H9 (cell line): ENCODE measurements at regions not wholly inside any gene's neighbourhood (a gene's known extent, or its start where the extent isn't known, plus 50 kb on each side); places are given as distances from the start of the nearest gene placed in this dataset.

Experiments used
- DNase-seq: peaks from one replicate; pipeline ENCODE4 v3.0.0-alpha.2; 2017
- H2AFZ ChIP-seq: one replicate; pipeline ENCODE4 v1.6.1; 2013; ENCODE audit warnings: mild to moderate bottlenecking, low read length, control low read depth, moderate library complexity
- H2AK5ac ChIP-seq: 2 replicates; pipeline ENCODE4 v1.6.1; 2013; ENCODE audit warnings: low read length, control low read depth, mixed read lengths; ENCODE audit not compliant: insufficient read length
- H2BK120ac ChIP-seq: one replicate; pipeline ENCODE4 v1.6.1; 2013; ENCODE audit warnings: low read depth, mild to moderate bottlenecking, low read length, control low read depth, inconsistent platforms; ENCODE audit not compliant: poor library complexity, severe bottlenecking
- H2BK12ac ChIP-seq: 2 replicates; pipeline ENCODE4 v1.6.1; 2013; ENCODE audit warnings: low read length, control low read depth, mixed read lengths, low read depth; ENCODE audit not compliant: insufficient read length
- H2BK15ac ChIP-seq: 2 replicates; pipeline ENCODE4 v1.6.1; 2013; ENCODE audit warnings: low read depth, low read length, control low read depth
- H2BK20ac ChIP-seq: one replicate; pipeline ENCODE4 v1.6.1; 2013; ENCODE audit warnings: low read depth, mild to moderate bottlenecking, low read length, control low read depth, inconsistent platforms; ENCODE audit not compliant: poor library complexity, severe bottlenecking
- H2BK5ac ChIP-seq: 2 replicates; pipeline ENCODE4 v1.6.1; 2013; ENCODE audit warnings: low read length, control low read depth, mixed read lengths; ENCODE audit not compliant: insufficient read length
- H3K14ac ChIP-seq: 2 replicates; pipeline ENCODE4 v1.6.1; 2013; ENCODE audit warnings: low read length, control low read depth; ENCODE audit not compliant: insufficient read depth
- H3K18ac ChIP-seq: 2 replicates; pipeline ENCODE4 v1.6.1; 2013; ENCODE audit warnings: low read depth, mild to moderate bottlenecking, mixed read lengths, low read length, control low read depth; ENCODE audit not compliant: insufficient read length
- H3K23ac ChIP-seq: 2 replicates; pipeline ENCODE4 v1.6.1; 2013; ENCODE audit warnings: low read length, control low read depth, mixed read lengths, low read depth; ENCODE audit not compliant: insufficient read length
- H3K23me2 ChIP-seq: 2 replicates; pipeline ENCODE4 v1.6.1; 2013; ENCODE audit warnings: low read depth, mild to moderate bottlenecking, mixed read lengths, low read length, control low read depth; ENCODE audit not compliant: insufficient read length, poor library complexity, severe bottlenecking
- H3K27ac ChIP-seq: 2 replicates; pipeline ENCODE4 v1.5.1; 2013; ENCODE audit warnings: low read length, control low read depth, mixed read lengths, low read depth; ENCODE audit not compliant: insufficient read length
- H3K27me3 ChIP-seq: 2 replicates; pipeline ENCODE4 v1.6.1; 2013; ENCODE audit warnings: low read length, control low read depth, inconsistent platforms; ENCODE audit not compliant: insufficient read depth
- H3K4ac ChIP-seq: 2 replicates; pipeline ENCODE4 v1.6.1; 2013; ENCODE audit warnings: low read depth, mild to moderate bottlenecking, control low read depth, inconsistent platforms, low read length, moderate library complexity
- H3K4me1 ChIP-seq: 2 replicates; pipeline ENCODE4 v1.6.1; 2013; ENCODE audit warnings: low read length, control low read depth, inconsistent platforms; ENCODE audit not compliant: insufficient read depth
- H3K4me2 ChIP-seq: 2 replicates; pipeline ENCODE4 v1.6.1; 2013; ENCODE audit warnings: low read length, control low read depth, mixed read lengths; ENCODE audit not compliant: insufficient read length, insufficient read depth
- H3K56ac ChIP-seq: 2 replicates; pipeline ENCODE4 v1.6.1; 2013; ENCODE audit warnings: low read depth, mild to moderate bottlenecking, mixed read lengths, low read length, control low read depth; ENCODE audit not compliant: insufficient read length
- H3K79me1 ChIP-seq: 2 replicates; pipeline ENCODE4 v1.6.1; 2013; ENCODE audit warnings: low read depth, mild to moderate bottlenecking, moderate library complexity, low read length, control low read depth, inconsistent platforms; ENCODE audit not compliant: insufficient read depth, poor library complexity, severe bottlenecking
- H3K79me2 ChIP-seq: 2 replicates; pipeline ENCODE4 v1.6.1; 2013; ENCODE audit warnings: low read length, control low read depth, inconsistent platforms; ENCODE audit not compliant: insufficient read depth
- H3K9ac ChIP-seq: 2 replicates; pipeline ENCODE4 v1.6.1; 2013; ENCODE audit warnings: low read length, control low read depth, mixed read lengths; ENCODE audit not compliant: insufficient read length; ENCODE audit errors: extremely low read depth
- H3K9me3 ChIP-seq: one replicate; pipeline ENCODE4 v1.6.1; 2013; ENCODE audit warnings: low read depth, low read length, inconsistent platforms; ENCODE audit not compliant: control insufficient read depth
- H3T11ph ChIP-seq: one replicate; pipeline ENCODE4 v1.6.1; 2013; ENCODE audit warnings: mild to moderate bottlenecking, low read length, control low read depth, inconsistent platforms
- H4K20me1 ChIP-seq: one replicate; pipeline ENCODE4 v1.6.1; 2013; ENCODE audit not compliant: control insufficient read depth, insufficient read length, insufficient read depth
- H4K5ac ChIP-seq: 2 replicates; pipeline ENCODE4 v1.6.1; 2013; ENCODE audit warnings: low read depth, mild to moderate bottlenecking, mixed read lengths, low read length, control low read depth; ENCODE audit not compliant: insufficient read length
- H4K8ac ChIP-seq: replicated peaks from 2 replicates; pipeline ENCODE4 v1.6.1; 2013; ENCODE audit warnings: low read length, control low read depth, mixed read lengths, low read depth; ENCODE audit not compliant: insufficient read length
- H4K91ac ChIP-seq: 2 replicates; pipeline ENCODE4 v1.6.1; 2013; ENCODE audit warnings: low read depth, mild to moderate bottlenecking, moderate library complexity, mixed read lengths, low read length, control low read depth; ENCODE audit not compliant: insufficient read length
- H3K27ac Mint-ChIP-seq, 3 experiments: 2 replicates in 2 of 3; 3 replicates in 1 of 3; pipeline ENCODE4 v1.8.0; 2020 to 2021; ENCODE audit warnings: mixed read lengths in 3 of 3, mild to moderate bottlenecking in 1 of 3, moderate library complexity in 1 of 3
- H3K27me3 Mint-ChIP-seq: 2 replicates; pipeline ENCODE4 v1.8.0; 2021; ENCODE audit warnings: low read depth, mild to moderate bottlenecking, moderate library complexity, mixed read lengths
- H3K36me3 Mint-ChIP-seq, 3 experiments: 2 replicates in 2 of 3; 3 replicates in 1 of 3; pipeline ENCODE4 v1.8.0; 2020 to 2021; ENCODE audit warnings: low read depth in 3 of 3, mixed read lengths in 3 of 3; ENCODE audit not compliant: insufficient read depth in 1 of 3
- H3K4me1 Mint-ChIP-seq, 2 experiments: 2 replicates each; pipeline ENCODE4 v1.8.0; 2020; ENCODE audit warnings: mixed read lengths in 2 of 2
- H3K4me3 Mint-ChIP-seq, 2 experiments: 2 replicates in 1 of 2; 3 replicates in 1 of 2; pipeline ENCODE4 v1.8.0; 2020 to 2021; ENCODE audit warnings: mild to moderate bottlenecking in 2 of 2, mixed read lengths in 2 of 2, moderate library complexity in 1 of 2
- H3K9me3 Mint-ChIP-seq, 2 experiments: 2 replicates in 1 of 2; 3 replicates in 1 of 2; pipeline ENCODE4 v1.8.0; 2020; ENCODE audit warnings: mild to moderate bottlenecking in 2 of 2, mixed read lengths in 2 of 2, moderate library complexity in 1 of 2
- TF ChIP-seq, protein P1 (sequence below): fragments of 200-600 bp; sonication (generic); conservative IDR thresholded peaks from 3 replicates; pipeline ENCODE4 v1.8.0; 2021; ENCODE audit warnings: antibody characterized with exemption, mild to moderate bottlenecking

DNA sequence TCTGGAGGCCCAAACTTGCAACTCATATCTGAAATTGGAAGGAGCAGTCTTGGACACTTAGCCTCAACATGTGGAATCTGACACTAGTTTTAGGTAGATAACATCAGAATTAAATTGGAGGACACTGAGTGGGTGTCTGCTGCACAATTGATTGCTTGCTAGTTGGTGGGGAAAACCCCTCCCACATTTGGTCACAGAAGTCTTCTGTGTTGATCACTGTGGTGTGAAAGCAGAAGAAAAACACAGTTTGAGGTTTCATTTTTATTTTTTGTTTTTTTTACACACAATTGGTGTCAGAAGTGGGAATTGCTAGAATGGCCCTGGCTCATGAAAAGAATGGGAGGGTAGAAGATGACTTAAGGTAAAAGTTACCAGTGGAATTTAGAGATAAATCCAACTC, 78.0 kb upstream of the CD163 start:
- Histone ChIP-seq H2BK12ac (no peak overlapping the region), H3K14ac (no peak overlapping the region), H4K20me1 (no peaks in the 10 kb centered on the region), H3K23ac (no peak overlapping the region), H3K56ac (no peak overlapping the region), H2AFZ (no peak overlapping the region), H2BK20ac (no peak overlapping the region), H3K27ac (no peak overlapping the region), H3K4me1 (no peaks in the 10 kb centered on the region), H2BK5ac (no peak overlapping the region), H3K9ac (no peak overlapping the region), H3K79me2 (no peaks in the 10 kb centered on the region), H2AK5ac (no peak overlapping the region), H4K5ac (no peak overlapping the region), H2BK15ac (no peak overlapping the region), H3K4ac (no peak overlapping the region), H3K18ac (no peak overlapping the region), H3K23me2 (no peaks in the 10 kb centered on the region), H3K9me3 (no peaks in the 10 kb centered on the region), H3K79me1 (no peaks in the 10 kb centered on the region), H3T11ph (no peak overlapping the region), H4K8ac (no peak overlapping the region), H2BK120ac (no peak overlapping the region), H4K91ac (no peak overlapping the region), H3K4me2 (no peak overlapping the region), H3K27me3 (no peaks in the 10 kb centered on the region)
- TF ChIP-seq, protein P1, sequence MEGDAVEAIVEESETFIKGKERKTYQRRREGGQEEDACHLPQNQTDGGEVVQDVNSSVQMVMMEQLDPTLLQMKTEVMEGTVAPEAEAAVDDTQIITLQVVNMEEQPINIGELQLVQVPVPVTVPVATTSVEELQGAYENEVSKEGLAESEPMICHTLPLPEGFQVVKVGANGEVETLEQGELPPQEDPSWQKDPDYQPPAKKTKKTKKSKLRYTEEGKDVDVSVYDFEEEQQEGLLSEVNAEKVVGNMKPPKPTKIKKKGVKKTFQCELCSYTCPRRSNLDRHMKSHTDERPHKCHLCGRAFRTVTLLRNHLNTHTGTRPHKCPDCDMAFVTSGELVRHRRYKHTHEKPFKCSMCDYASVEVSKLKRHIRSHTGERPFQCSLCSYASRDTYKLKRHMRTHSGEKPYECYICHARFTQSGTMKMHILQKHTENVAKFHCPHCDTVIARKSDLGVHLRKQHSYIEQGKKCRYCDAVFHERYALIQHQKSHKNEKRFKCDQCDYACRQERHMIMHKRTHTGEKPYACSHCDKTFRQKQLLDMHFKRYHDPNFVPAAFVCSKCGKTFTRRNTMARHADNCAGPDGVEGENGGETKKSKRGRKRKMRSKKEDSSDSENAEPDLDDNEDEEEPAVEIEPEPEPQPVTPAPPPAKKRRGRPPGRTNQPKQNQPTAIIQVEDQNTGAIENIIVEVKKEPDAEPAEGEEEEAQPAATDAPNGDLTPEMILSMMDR, result no peak
- Mint-ChIP-seq H3K36me3 (no peaks in the 10 kb centered on the region; a peak in 2 of 7 replicates), H3K27me3 (no peaks in the 10 kb centered on the region), H3K4me1 (no peaks in the 10 kb centered on the region), H3K4me3 (no peak overlapping the region), H3K27ac (no peak overlapping the region), H3K9me3 (peaks cover 12 to 16% of the 10 kb centered on the region in 2 experiments; a peak in 4 of 5 replicates)
- no peak for DNase-seq
